GM12865 (cell line): ENCODE measurements at regions not wholly inside any gene's neighbourhood (a gene's known extent, or its start where the extent isn't known, plus 50 kb on each side); places are given as distances from the start of the nearest gene placed in this dataset.

Source experiments
- DNase-seq: peaks from one replicate; pipeline ENCODE4 v3.0.0; 2010; ENCODE audit warnings: low read depth
- H3K4me3 ChIP-seq: 2 replicates; pipeline ENCODE4 v1.5.1; 2011; ENCODE audit warnings: mild to moderate bottlenecking, low read depth, low read length, control low read depth
- CTCF ChIP-seq: IDR thresholded peaks from 2 replicates; pipeline ENCODE4 v1.5.1; 2011; ENCODE audit warnings: low read length, control low read depth, low read depth, inconsistent platforms; ENCODE audit not compliant: insufficient read depth; ENCODE audit errors: missing control alignments

- no peak for TF ChIP-seq CTCF
- no peak overlapping the region for H3K4me3 ChIP-seq
- no peak for DNase-seq
These were observed 901.4 kb downstream of the MCTP2 start for GRCh38 chr15:95132774-95133173.

GRCh38 chr15:95134431-95135110 lies 903.2 kb downstream of the MCTP2 start:
- DNase-seq: no peak
- TF ChIP-seq CTCF: no peak
- H3K4me3 ChIP-seq: no peak overlapping the region

- TF ChIP-seq CTCF: no peak
- no peak overlapping the region for H3K4me3 ChIP-seq
- no peak for DNase-seq
These were observed 907.4 kb downstream of the MCTP2 start for GRCh38 chr15:95138604-95139270.

GRCh38 chr15:95141486-95141885 lies 910.1 kb downstream of the MCTP2 start:
- no peak for DNase-seq
- no peak overlapping the region for H3K4me3 ChIP-seq
- TF ChIP-seq CTCF: no peak

GRCh38 chr15:95142531-95142930 lies 911.2 kb downstream of the MCTP2 start:
- DNase-seq: no peak
- TF ChIP-seq CTCF: no peak
- no peak overlapping the region for H3K4me3 ChIP-seq

- no peak for TF ChIP-seq CTCF
- H3K4me3 ChIP-seq: no peak overlapping the region
- DNase-seq: no peak
These were observed 915.1 kb downstream of the MCTP2 start for GRCh38 chr15:95146481-95146880.

- no peak for DNase-seq
- TF ChIP-seq CTCF: no peak
- H3K4me3 ChIP-seq: no peak overlapping the region
These were observed 916.8 kb downstream of the MCTP2 start for GRCh38 chr15:95148183-95148582.
